ENCODE measurements at regions not wholly inside any gene's neighbourhood (a gene's known extent, or its start where the extent isn't known, plus 50 kb on each side); places are given as distances from the start of the nearest gene placed in this dataset.

GRCh38 chr4:12956026-12956425, 528.1 kb downstream of the RAB28 start:
- intact Hi-C loops (cut with DNase I) = no loop called here
- Histone ChIP-seq H3K27me3 (no peaks in the 10 kb centered on the region), H3K27ac (no peak overlapping the region), H3K9me3 (replicated peaks in 1 of 3) (no peaks in the 10 kb centered on the region), H3K36me3 (replicated peaks in 1 of 2) (no peaks in the 10 kb centered on the region), H3K4me3 (no peak overlapping the region), H3K4me1 (replicated peaks in 1 of 2) (no peaks in the 10 kb centered on the region)
- no peak for DNase-seq
- 61 to 71% (median 69%) methylated on average over 2 of the region's 2 CpGs for WGBS, 4 donors
- TF ChIP-seq CTCF (IDR thresholded peaks at IDR 0.05) (no peak), POLR2A (IDR thresholded peaks at IDR 0.05) (no peak)

GRCh38 chr4:12949719-12950490, 534.2 kb downstream of the RAB28 start:
- H3K27me3 ChIP-seq = no peaks in the 10 kb centered on the region
- H3K9me3 ChIP-seq (replicated peaks in 1 of 3) = no peaks in the 10 kb centered on the region
- H3K27ac ChIP-seq = no peak overlapping the region
- WGBS, 4 donors = 51 to 57% (median 54%) methylated on average over 3 of the region's 3 CpGs
- H3K4me1 ChIP-seq (replicated peaks in 1 of 2) = no peaks in the 10 kb centered on the region
- DNase-seq = no peak
- intact Hi-C loops (cut with DNase I) = no loop called here
- no peak overlapping the region for H3K4me3 ChIP-seq
- TF ChIP-seq POLR2A (IDR thresholded peaks at IDR 0.05) (no peak), CTCF (IDR thresholded peaks at IDR 0.05) (no peak)
- H3K36me3 ChIP-seq (replicated peaks in 1 of 2) = no peaks in the 10 kb centered on the region

GRCh38 chr4:12943069-12943468, 541.1 kb downstream of the RAB28 start:
- intact Hi-C loops (cut with DNase I) = no loop called here
- H3K4me3 ChIP-seq = no peak overlapping the region
- 44 to 72% (median 49%) methylated on average over 4 of the region's 4 CpGs for WGBS, 4 donors
- H3K27me3 ChIP-seq = no peaks in the 10 kb centered on the region
- no peaks in the 10 kb centered on the region for H3K36me3 ChIP-seq (replicated peaks in 1 of 2)
- DNase-seq = peak in 5 of 7 donors; percentile 14 to 41 (median 19)
- H3K27ac ChIP-seq = no peak overlapping the region
- H3K4me1 ChIP-seq (replicated peaks in 1 of 2) = no peaks in the 10 kb centered on the region
- TF ChIP-seq POLR2A (IDR thresholded peaks at IDR 0.05) (no peak), CTCF (IDR thresholded peaks at IDR 0.05) (no peak)
- H3K9me3 ChIP-seq (replicated peaks in 1 of 3) = no peaks in the 10 kb centered on the region

- Histone ChIP-seq H3K4me3 (no peak overlapping the region), H3K27ac (no peak overlapping the region), H3K9me3 (replicated peaks in 1 of 3) (no peaks in the 10 kb centered on the region), H3K4me1 (replicated peaks in 1 of 2) (no peaks in the 10 kb centered on the region), H3K36me3 (replicated peaks in 1 of 2) (no peaks in the 10 kb centered on the region), H3K27me3 (no peaks in the 10 kb centered on the region)
- intact Hi-C loops (cut with DNase I) = no loop called here
- TF ChIP-seq POLR2A (IDR thresholded peaks at IDR 0.05) = no peak
- TF ChIP-seq CTCF (IDR thresholded peaks at IDR 0.05) = no peak
- DNase-seq = no peak
These were observed 550.3 kb downstream of the RAB28 start for GRCh38 chr4:12933760-12934221.
